HG02623 (cell line): ENCODE measurements at regions not wholly inside any gene's neighbourhood (a gene's known extent, or its start where the extent isn't known, plus 50 kb on each side); places are given as distances from the start of the nearest gene placed in this dataset.

Experiments
- ATAC-seq: cut with Tn5 transposase; IDR thresholded peaks from one replicate; pipeline ENCODE4 v1.9.1; 2021; ENCODE audit warnings: moderate library complexity; ENCODE audit not compliant: unreplicated experiment

GRCh38 chr5:74141053-74141452, 499.5 kb downstream of the ENC1 start:
- ATAC-seq: no peak

GRCh38 chr5:74140409-74140808, 500.1 kb downstream of the ENC1 start:
- ATAC-seq: no peak

GRCh38 chr5:74139589-74139988, 500.9 kb downstream of the ENC1 start:
- ATAC-seq: no peak

- ATAC-seq: no peak
These were observed 501.8 kb downstream of the ENC1 start for GRCh38 chr5:74138721-74139120.

- ATAC-seq: no peak
These were observed 504.2 kb downstream of the ENC1 start for GRCh38 chr5:74136276-74136825.

GRCh38 chr5:74135033-74135432, 505.5 kb downstream of the ENC1 start:
- no peak for ATAC-seq

- ATAC-seq: no peak
These were observed 506.5 kb downstream of the ARHGEF28 start for GRCh38 chr5:74132485-74132884.

GRCh38 chr5:74131250-74131649, 505.3 kb downstream of the ARHGEF28 start:
- no peak for ATAC-seq

GRCh38 chr5:74130155-74130897, 504.3 kb downstream of the ARHGEF28 start:
- ATAC-seq: no peak

GRCh38 chr5:74127381-74128320, 501.7 kb downstream of the ARHGEF28 start:
- ATAC-seq: no peak

GRCh38 chr5:74126294-74126693, 500.3 kb downstream of the ARHGEF28 start:
- ATAC-seq: no peak

- no peak for ATAC-seq
These were observed 498.8 kb downstream of the ARHGEF28 start for GRCh38 chr5:74124826-74125225.

- ATAC-seq: no peak
These were observed 497.9 kb downstream of the ARHGEF28 start for GRCh38 chr5:74123929-74124328.

- no peak for ATAC-seq
These were observed 497.1 kb downstream of the ARHGEF28 start for GRCh38 chr5:74122979-74123590.

- ATAC-seq: no peak
These were observed 496.2 kb downstream of the ARHGEF28 start for GRCh38 chr5:74122175-74122574.

GRCh38 chr5:74120585-74120984, 494.6 kb downstream of the ARHGEF28 start:
- ATAC-seq: no peak

- ATAC-seq: no peak
These were observed 492.1 kb downstream of the ARHGEF28 start for GRCh38 chr5:74118071-74118470.

- no peak for ATAC-seq
These were observed 491.0 kb downstream of the ARHGEF28 start for GRCh38 chr5:74116984-74117383.

- ATAC-seq: no peak
These were observed 490.3 kb downstream of the ARHGEF28 start for GRCh38 chr5:74116266-74116665.

- no peak for ATAC-seq
These were observed 487.9 kb downstream of the ARHGEF28 start for GRCh38 chr5:74113927-74114326.

GRCh38 chr5:74113196-74113540, 487.2 kb downstream of the ARHGEF28 start:
- ATAC-seq: no peak
